Panc1 (cell line): ENCODE measurements at regions not wholly inside any gene's neighbourhood (a gene's known extent, or its start where the extent isn't known, plus 50 kb on each side); places are given as distances from the start of the nearest gene placed in this dataset.

Experiments
- ATAC-seq: fragments of 200-7000 bp; cut with Tn5 transposase; 2 replicates; pipeline ENCODE4 v1.9.1; 2020; ENCODE audit warnings: mild to moderate bottlenecking, moderate library complexity
- BruUV-seq: library from RNA; stranded (reverse); fragments of 400-500 nt; replicated peaks from 2 replicates; lab custom pipeline; 2021; lab: Mats Ljungman, UMichigan
- CTCF ChIA-PET: fragments of 300-600 bp; sonication (Branson Sonifier 250); formaldehyde crosslinking; loops from one replicate; lab custom pipeline; 2022; ENCODE audit warnings: antibody characterized with exemption; lab: Charles Lee
- POLR2A ChIA-PET: fragments of 300-600 bp; sonication (Branson Sonifier 250); formaldehyde crosslinking; loops from one replicate; lab custom pipeline; 2022; ENCODE audit warnings: antibody characterized with exemption; lab: Charles Lee
- DNase-seq: peaks from one replicate; pipeline ENCODE4 v3.0.0-alpha.2; 2010; ENCODE audit warnings: low read depth, low spot score
- H3K27ac ChIP-seq: 2 replicates; pipeline ENCODE4 v1.5.1; 2011; ENCODE audit warnings: mild to moderate bottlenecking, low read length, inconsistent platforms
- H3K27me3 ChIP-seq: fragments of 200-500 bp; sonication (Bioruptor generic); 2 replicates; pipeline ENCODE4 v1.6.0; 2014; ENCODE audit warnings: low read length, inconsistent platforms; ENCODE audit not compliant: control insufficient read depth, insufficient read depth
- H3K36me3 ChIP-seq: fragments of 200-500 bp; sonication (Bioruptor generic); 2 replicates; pipeline ENCODE4 v1.5.1; 2014; ENCODE audit warnings: inconsistent platforms, mild to moderate bottlenecking, low read length, moderate library complexity; ENCODE audit not compliant: control insufficient read depth, insufficient read depth
- H3K4me1 ChIP-seq: 2 replicates; pipeline ENCODE4 v1.5.1; 2011; ENCODE audit warnings: inconsistent platforms, mild to moderate bottlenecking, low read length, moderate library complexity; ENCODE audit not compliant: control insufficient read depth, insufficient read depth
- H3K4me3 ChIP-seq, 2 experiments: 2 replicates each; pipeline ENCODE4 v1.5.1; 2011 to 2012; ENCODE audit warnings: low read depth in 2 of 2, low read length in 2 of 2, mild to moderate bottlenecking in 2 of 2, inconsistent platforms in 1 of 2, moderate library complexity in 1 of 2
- H3K9me3 ChIP-seq: fragments of 200-500 bp; sonication (Bioruptor generic); 2 replicates; pipeline ENCODE4 v1.5.1; 2014; ENCODE audit warnings: low read depth, mild to moderate bottlenecking, inconsistent platforms, low read length, moderate library complexity; ENCODE audit not compliant: control insufficient read depth, insufficient read depth
- CTCF ChIP-seq: fragments of 450-650 bp; IDR thresholded peaks from 2 replicates; pipeline ENCODE4 v1.5.1; 2017; ENCODE audit warnings: mild to moderate bottlenecking
- POLR2AphosphoS5 ChIP-seq: IDR thresholded peaks from 2 replicates; pipeline ENCODE4 v1.6.1; 2012; ENCODE audit warnings: mild to moderate bottlenecking, low read depth, low read length, moderate library complexity
- REST ChIP-seq, 2 experiments: IDR thresholded peaks; 2 replicates each; pipeline ENCODE4 v1.6.1; 2011 to 2012; ENCODE audit warnings: low read depth in 2 of 2, control low read depth in 1 of 2, low read length in 1 of 2, mild to moderate bottlenecking in 1 of 2, moderate library complexity in 1 of 2; ENCODE audit not compliant: insufficient read depth in 1 of 2
- SIN3A ChIP-seq: IDR thresholded peaks from 2 replicates; pipeline ENCODE4 v1.6.1; 2012; ENCODE audit warnings: low read depth, mild to moderate bottlenecking, low read length, moderate library complexity, borderline replicate concordance; ENCODE audit not compliant: insufficient read depth
- TCF7L2 ChIP-seq: IDR thresholded peaks from 2 replicates; pipeline ENCODE4 v1.6.1; 2011; ENCODE audit warnings: mild to moderate bottlenecking, low read depth, low read length, inconsistent platforms
- in situ Hi-C: cut with HindIII; loops from 2 replicates; pipeline ENCODE4 v1.10.0; 2016; ENCODE audit warnings: low sequenced_read_pairs, low pct_unique_long_range_greater_than_20kb
- intact Hi-C: fragments of 100-400 bp; cut with micrococcal nuclease; formaldehyde crosslinking; loops from one replicate; pipeline ENCODE4 v1.10.0; 2022; ENCODE audit not compliant: unreplicated experiment

- ATAC-seq (no peak), DNase-seq (no peak)
- TF ChIP-seq TCF7L2: no peak
- TF ChIP-seq SIN3A: no peak
- TF ChIP-seq CTCF: no peak
- no peak for TF ChIP-seq POLR2AphosphoS5
- no peak for TF ChIP-seq REST (IDR thresholded peaks at IDR 0.05; ENCODE audit: insufficient read depth in 1 of 2, low read depth in 2 of 2, low read length in 1 of 2)
- Histone ChIP-seq H3K9me3 (no peaks in the 10 kb centered on the region), H3K27me3 (no peaks in the 10 kb centered on the region), H3K27ac (no peak overlapping the region), H3K4me3 (no peak overlapping the region), H3K4me1 (no peaks in the 10 kb centered on the region), H3K36me3 (no peaks in the 10 kb centered on the region)
- intact Hi-C loops (no loop called here), in situ Hi-C loops (no loop called here)
- BruUV-seq: no TSS peak
- ChIA-PET POLR2A (no interaction called here), CTCF (no interaction called here)
Measured at GRCh38 chr12:84636801-84637290, 275.8 kb downstream of the SLC6A15 start.

- DNase-seq (no peak), ATAC-seq (no peak)
- Histone ChIP-seq H3K4me1 (no peaks in the 10 kb centered on the region), H3K36me3 (no peaks in the 10 kb centered on the region), H3K27me3 (no peaks in the 10 kb centered on the region), H3K27ac (no peak overlapping the region), H3K9me3 (no peaks in the 10 kb centered on the region), H3K4me3 (no peak overlapping the region)
- in situ Hi-C loops (no loop called here), intact Hi-C loops (no loop called here)
- no peak for TF ChIP-seq REST (IDR thresholded peaks at IDR 0.05; ENCODE audit: insufficient read depth in 1 of 2, low read depth in 2 of 2, low read length in 1 of 2)
- no peak for TF ChIP-seq CTCF
- TF ChIP-seq SIN3A: no peak
- TF ChIP-seq POLR2AphosphoS5: no peak
- no peak for TF ChIP-seq TCF7L2
- POLR2A ChIA-PET: no interaction called here
- BruUV-seq: no TSS peak
- CTCF ChIA-PET: no interaction called here
Measured at GRCh38 chr12:84634526-84634925, 278.1 kb downstream of the SLC6A15 start.
